A549 (cell line): ENCODE measurements at regions not wholly inside any gene's neighbourhood (a gene's known extent, or its start where the extent isn't known, plus 50 kb on each side); places are given as distances from the start of the nearest gene placed in this dataset.
A peak's percentile ranks its signal among the peaks of the same experiment; 100 is the strongest.
"Not testable (repeated sequence)": the region's sequence is repeated elsewhere in the genome, so short reads cannot be mapped to it uniquely, and the experiment has no call there.

Experiments
- ATAC-seq, 2 experiments: fragments of 200-7000 bp in 1 of 2; fragments of >200 bp in 1 of 2; cut with Nextera tagmentation in 1 of 2; cut with Tn5 transposase in 1 of 2; 3 replicates each; pipeline versions ENCODE4 v1.8.0 to v1.9.1; 2018 to 2020; ENCODE audit warnings: mild to moderate bottlenecking in 1 of 2, moderate library complexity in 1 of 2
- CTCF ChIA-PET: fragments of 300-600 bp; sonication (Branson Sonifier 250); formaldehyde crosslinking; extraction: SDS; loops from one replicate; lab custom pipeline; 2021; ENCODE audit warnings: antibody characterized with exemption, inconsistent platforms; lab: Yijun Ruan, JAX
- POLR2A ChIA-PET: fragments of 350-600 bp; formaldehyde crosslinking; extraction: SDS; loops from one replicate; lab custom pipeline; 2021; ENCODE audit warnings: antibody characterized with exemption, inconsistent platforms; lab: Yijun Ruan, JAX
- DNase-seq, 2 experiments: peaks; one replicate each; pipeline versions ENCODE4 v3.0.0 to v3.0.0-alpha.2; 2011 to 2016; ENCODE audit warnings: low read depth in 1 of 2, low spot score in 1 of 2
- FAIRE-seq: peaks from 2 replicates; lab custom pipeline; 2011; peaks lifted over from hg19 to GRCh38; lab: Jason Lieb, UNC
- H3K27ac ChIP-seq, 2 experiments: fragments of >200 bp; sonication (Bioruptor Twin); formaldehyde crosslinking; 3 replicates each; pipeline ENCODE4 v1.5.1; 2016 to 2017
- H3K4me1 ChIP-seq: fragments of >200 bp; sonication (Bioruptor Twin); formaldehyde crosslinking; 3 replicates; pipeline ENCODE4 v1.6.1; 2016
- H3K4me2 ChIP-seq: fragments of >200 bp; sonication (Bioruptor Twin); formaldehyde crosslinking; 3 replicates; pipeline ENCODE4 v1.6.1; 2016
- H3K4me3 ChIP-seq: fragments of >200 bp; sonication (Bioruptor Twin); formaldehyde crosslinking; 3 replicates; pipeline ENCODE4 v1.5.1; 2016
- H3K9me3 ChIP-seq: fragments of >200 bp; sonication (Bioruptor Twin); formaldehyde crosslinking; 3 replicates; pipeline ENCODE4 v1.6.1; 2016
- FOSB ChIP-seq: fragments of 250-450 bp; sonication (Bioruptor Pico); IDR thresholded peaks from 2 replicates; pipeline ENCODE4 v1.5.0; 2020; ENCODE audit warnings: mild to moderate bottlenecking, moderate library complexity
- HMGXB4 ChIP-seq: fragments of 250-450 bp; sonication (Bioruptor Pico); IDR thresholded peaks from 2 replicates; pipeline ENCODE4 v1.5.0; 2021; ENCODE audit warnings: mild to moderate bottlenecking, moderate library complexity, borderline replicate concordance
- MAFK ChIP-seq: fragments of 450-650 bp; IDR thresholded peaks from 2 replicates; pipeline ENCODE4 v1.6.1; 2014; ENCODE audit not compliant: partially characterized antibody
- MAZ ChIP-seq: fragments of 150-350 bp; IDR thresholded peaks from 2 replicates; pipeline ENCODE4 v1.6.1; 2014; ENCODE audit warnings: antibody characterized with exemption, low read depth, low read length, borderline replicate concordance
- NFE2L2 ChIP-seq: fragments of 150-350 bp; conservative IDR thresholded peaks from 2 replicates; pipeline ENCODE4 v1.6.1; 2014; ENCODE audit warnings: low read length
- PHF8 ChIP-seq: fragments of 200-600 bp; sonication (generic); IDR thresholded peaks from 2 replicates; pipeline ENCODE4 v1.6.1; 2016; ENCODE audit warnings: low read depth, mild to moderate bottlenecking, antibody characterized with exemption, moderate library complexity, borderline replicate concordance
- RCOR1 ChIP-seq: fragments of 150-350 bp; IDR thresholded peaks from 2 replicates; pipeline ENCODE4 v1.6.1; 2014; ENCODE audit warnings: antibody characterized with exemption, low read length, low read depth
- ZC3H11A ChIP-seq: fragments of 450-650 bp; IDR thresholded peaks from 2 replicates; pipeline ENCODE4 v1.6.1; 2014; ENCODE audit warnings: antibody characterized with exemption, mild to moderate bottlenecking
- ZFP36 ChIP-seq: fragments of 450-650 bp; IDR thresholded peaks from 2 replicates; pipeline ENCODE4 v1.6.1; 2014; ENCODE audit warnings: borderline replicate concordance; ENCODE audit not compliant: partially characterized antibody
- WGBS: methylation state at CpG from one replicate; pipeline ENCODE4 v1.1.6; 2017; ENCODE audit errors: missing lambda C conversion rate; 5-methylcytosine and 5-hydroxymethylcytosine counted together
- TF ChIP-seq, protein P1 (sequence below): fragments of >200 bp; sonication (Bioruptor Twin); formaldehyde crosslinking; IDR thresholded peaks from 3 replicates; pipeline ENCODE4 v1.6.1; 2016
- TF ChIP-seq, protein P2 (sequence below): IDR thresholded peaks from 2 replicates; pipeline ENCODE4 v1.6.1; 2012

- H3K9me3 ChIP-seq, H3K4me1 ChIP-seq, ATAC-seq, DNase-seq, H3K27ac ChIP-seq, FAIRE-seq, H3K4me2 ChIP-seq, POLR2A ChIA-PET, H3K4me3 ChIP-seq: not testable (repeated sequence)
- CTCF ChIA-PET, result interaction anchor here (1.1 kb wide), 1 partner anchor 50 kb away, joined by 3 read pairs; no protein-coding TSS in a partner anchor
- 27% methylated on average over 12 of the region's 12 CpGs for WGBS
- TF ChIP-seq MAFK, result peak; percentile 31
These were observed 197.8 kb upstream of the SLCO3A1 start for GRCh38 chr15:91655563-91656290.

DNA sequence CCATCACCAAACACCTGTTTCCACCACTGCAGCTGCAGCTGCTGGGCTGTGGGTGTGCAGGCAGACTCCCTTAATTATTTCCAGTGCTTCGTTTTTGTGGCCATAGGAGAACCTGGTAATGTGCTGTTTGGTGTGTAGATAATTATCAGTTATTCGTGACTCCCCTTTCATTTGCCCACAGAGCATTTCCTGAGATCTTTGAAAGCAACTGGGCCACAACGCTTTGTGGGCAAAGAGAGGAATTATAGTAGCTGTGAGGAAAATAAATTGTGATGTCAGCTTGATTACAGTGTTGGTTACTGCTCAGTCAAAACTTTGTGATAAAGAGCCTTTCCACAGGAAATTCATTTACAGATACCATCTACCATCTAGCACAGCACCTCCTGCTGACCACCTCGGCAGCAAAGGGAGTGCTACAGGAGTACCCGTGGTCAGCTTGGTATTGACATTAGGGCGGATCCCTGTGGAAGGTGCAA is 193.3 kb upstream of the SLCO3A1 start:
- TF ChIP-seq HMGXB4 (no peak), NFE2L2 (no peak), ZC3H11A (no peak), ZFP36 (no peak)
- H3K9me3 ChIP-seq, result no peaks in the 10 kb centered on the region
- H3K27ac ChIP-seq, result no peak overlapping the region
- WGBS, result 3% methylated on average over 6 of the region's 6 CpGs
- no peak for FAIRE-seq
- H3K4me2 ChIP-seq, result no peak overlapping the region
- peak in 1 of 2 experiments; percentile 42; a peak in 1 of 6 replicates for ATAC-seq
- ChIA-PET POLR2A (no interaction called here), CTCF (interaction anchor here (1.5 kb wide), 1 partner anchor 10 kb away, joined by 3 read pairs; no protein-coding TSS in a partner anchor)
- no peaks in the 10 kb centered on the region for H3K4me1 ChIP-seq
- peak in 1 of 2 experiments; percentile 15 for DNase-seq
- no peak overlapping the region for H3K4me3 ChIP-seq

- POLR2A ChIA-PET, result no interaction called here
These were observed 189.2 kb upstream of the SLCO3A1 start for GRCh38 chr15:91664224-91664836.

DNA sequence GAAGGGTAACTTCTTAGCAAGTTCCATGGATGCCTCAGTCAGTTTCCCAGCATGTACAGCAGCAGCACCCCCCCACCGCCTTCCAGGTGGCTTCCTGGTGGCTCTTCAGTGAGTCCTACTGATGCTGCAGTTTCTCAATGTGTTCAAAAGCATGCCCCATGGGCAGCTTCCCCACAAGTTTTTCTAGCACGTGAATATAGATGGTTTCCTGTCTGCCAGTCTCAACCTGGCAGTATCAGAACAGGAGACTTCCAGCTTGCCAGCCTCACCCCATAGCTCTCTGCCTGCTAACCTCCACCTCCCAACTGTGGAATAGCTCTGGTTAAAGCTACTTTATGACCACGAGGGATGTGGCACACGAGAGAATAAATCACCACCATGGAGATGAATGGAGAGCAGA is 188.3 kb upstream of the SLCO3A1 start:
- CTCF ChIA-PET, result no interaction called here
- no peak overlapping the region for H3K27ac ChIP-seq
- TF ChIP-seq PHF8 (no peak), MAZ (no peak), RCOR1 (no peak), FOSB (CRISPR knock-in tag) (no peak)
- TF ChIP-seq, protein P1, sequence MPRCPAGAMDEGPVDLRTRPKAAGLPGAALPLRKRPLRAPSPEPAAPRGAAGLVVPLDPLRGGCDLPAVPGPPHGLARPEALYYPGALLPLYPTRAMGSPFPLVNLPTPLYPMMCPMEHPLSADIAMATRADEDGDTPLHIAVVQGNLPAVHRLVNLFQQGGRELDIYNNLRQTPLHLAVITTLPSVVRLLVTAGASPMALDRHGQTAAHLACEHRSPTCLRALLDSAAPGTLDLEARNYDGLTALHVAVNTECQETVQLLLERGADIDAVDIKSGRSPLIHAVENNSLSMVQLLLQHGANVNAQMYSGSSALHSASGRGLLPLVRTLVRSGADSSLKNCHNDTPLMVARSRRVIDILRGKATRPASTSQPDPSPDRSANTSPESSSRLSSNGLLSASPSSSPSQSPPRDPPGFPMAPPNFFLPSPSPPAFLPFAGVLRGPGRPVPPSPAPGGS, result no peak
- DNase-seq (no peak), FAIRE-seq (no peak), ATAC-seq (no peak)
- no peak overlapping the region for H3K4me2 ChIP-seq
- WGBS, result 0% methylated on average over 4 of the region's 4 CpGs
- no peaks in the 10 kb centered on the region for H3K4me1 ChIP-seq
- POLR2A ChIA-PET, result no interaction called here
- H3K4me3 ChIP-seq, result no peak overlapping the region
- H3K9me3 ChIP-seq, result no peaks in the 10 kb centered on the region

More at GRCh38 chr15:91664224-91664836, 189.2 kb upstream of the SLCO3A1 start:
- Histone ChIP-seq H3K4me1 (no peaks in the 10 kb centered on the region), H3K27ac (no peak overlapping the region), H3K4me3 (no peak overlapping the region), H3K9me3 (no peaks in the 10 kb centered on the region), H3K4me2 (no peak overlapping the region)
- TF ChIP-seq, protein P2, sequence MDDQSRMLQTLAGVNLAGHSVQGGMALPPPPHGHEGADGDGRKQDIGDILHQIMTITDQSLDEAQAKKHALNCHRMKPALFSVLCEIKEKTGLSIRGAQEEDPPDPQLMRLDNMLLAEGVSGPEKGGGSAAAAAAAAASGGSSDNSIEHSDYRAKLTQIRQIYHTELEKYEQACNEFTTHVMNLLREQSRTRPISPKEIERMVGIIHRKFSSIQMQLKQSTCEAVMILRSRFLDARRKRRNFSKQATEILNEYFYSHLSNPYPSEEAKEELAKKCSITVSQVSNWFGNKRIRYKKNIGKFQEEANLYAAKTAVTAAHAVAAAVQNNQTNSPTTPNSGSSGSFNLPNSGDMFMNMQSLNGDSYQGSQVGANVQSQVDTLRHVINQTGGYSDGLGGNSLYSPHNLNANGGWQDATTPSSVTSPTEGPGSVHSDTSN, result no peak
- 27% methylated on average over 6 of the region's 6 CpGs for WGBS
- CTCF ChIA-PET, result interaction anchor here (1.1 kb wide), 1 partner anchor 29 kb away, joined by 3 read pairs; no protein-coding TSS in a partner anchor
- FAIRE-seq, result no peak
- no peak for ATAC-seq
- no peak for DNase-seq
